Right lobe of liver (tissue), 6 donors: ENCODE measurements at regions not wholly inside any gene's neighbourhood (a gene's known extent, or its start where the extent isn't known, plus 50 kb on each side); places are given as distances from the start of the nearest gene placed in this dataset.

Experiments
- ATAC-seq, 4 donors: fragments of 200-7000 bp; cut with Tn5 transposase; one replicate each; pipeline ENCODE4 v1.9.1; 2020; ENCODE audit warnings: mild to moderate bottlenecking in 4 of 4, moderate library complexity in 4 of 4
- DNase-seq, 3 donors: peaks; one replicate each; pipeline ENCODE4 v3.0.0-alpha.2; 2020
- H3K27ac ChIP-seq, 3 donors: fragments of 200-600 bp; one replicate each; pipeline ENCODE4 v1.8.0; 2022
- H3K27me3 ChIP-seq, 2 donors: fragments of 200-600 bp; one replicate each; pipeline ENCODE4 v1.8.0; 2022
- H3K36me3 ChIP-seq, 4 donors: fragments of 200-600 bp; sonication (generic) in 1 of 4; one replicate each; pipeline versions ENCODE4 v1.5.1 to v1.8.0; 2017 to 2022; ENCODE audit warnings: control low read depth in 1 of 4
- H3K4me1 ChIP-seq, 4 donors: fragments of 200-600 bp; sonication (generic) in 1 of 4; one replicate each; pipeline versions ENCODE4 v1.5.1 to v1.8.0; 2017 to 2022; ENCODE audit warnings: control low read depth in 1 of 4
- H3K4me3 ChIP-seq, 3 donors: fragments of 200-600 bp; one replicate each; pipeline ENCODE4 v1.8.0; 2022
- H3K9me3 ChIP-seq, 4 donors: fragments of 200-600 bp; sonication (generic) in 1 of 4; one replicate each; pipeline versions ENCODE4 v1.5.1 to v1.8.0; 2017 to 2022; ENCODE audit warnings: control low read depth in 1 of 4
- POLR2A ChIP-seq: fragments of 450-650 bp; IDR thresholded peaks from one replicate; pipeline ENCODE4 v1.6.1; 2017; ENCODE audit warnings: antibody characterized with exemption, mild to moderate bottlenecking
- WGBS: methylation state at CpG from one replicate; pipeline ENCODE4 v1.1.6; 2018; ENCODE audit warnings: low coverage, low lambda C conversion rate; ENCODE audit not compliant: insufficient coverage; ENCODE audit errors: missing lambda C conversion rate; 5-methylcytosine and 5-hydroxymethylcytosine counted together
- intact Hi-C, 2 donors: fragments of 100-400 bp; cut with DNase I; formaldehyde crosslinking; loops; one replicate each; pipeline versions ENCODE4 v1.11.2 to v1.14.1; 2022
- TF ChIP-seq, protein P1 (sequence below), 4 donors: fragments of 200-600 bp in 3 of 4; fragments of 450-650 bp in 1 of 4; IDR thresholded peaks; one replicate each; pipeline versions ENCODE4 v1.5.1 to v1.8.0; 2016 to 2022; ENCODE audit warnings: antibody characterized with exemption in 4 of 4, mild to moderate bottlenecking in 2 of 4
- donor health status: DM: no; HTN: yes; CAD: no.
- donor health status: DM: no; HTN: no; CAD: no.
- donor health status: DM: no; HTN: no; CAD: no.
- donor health status: DM: no; HTN: yes; CAD: no.
- donor health status: DM: no; HTN: yes; CAD: no.

DNA sequence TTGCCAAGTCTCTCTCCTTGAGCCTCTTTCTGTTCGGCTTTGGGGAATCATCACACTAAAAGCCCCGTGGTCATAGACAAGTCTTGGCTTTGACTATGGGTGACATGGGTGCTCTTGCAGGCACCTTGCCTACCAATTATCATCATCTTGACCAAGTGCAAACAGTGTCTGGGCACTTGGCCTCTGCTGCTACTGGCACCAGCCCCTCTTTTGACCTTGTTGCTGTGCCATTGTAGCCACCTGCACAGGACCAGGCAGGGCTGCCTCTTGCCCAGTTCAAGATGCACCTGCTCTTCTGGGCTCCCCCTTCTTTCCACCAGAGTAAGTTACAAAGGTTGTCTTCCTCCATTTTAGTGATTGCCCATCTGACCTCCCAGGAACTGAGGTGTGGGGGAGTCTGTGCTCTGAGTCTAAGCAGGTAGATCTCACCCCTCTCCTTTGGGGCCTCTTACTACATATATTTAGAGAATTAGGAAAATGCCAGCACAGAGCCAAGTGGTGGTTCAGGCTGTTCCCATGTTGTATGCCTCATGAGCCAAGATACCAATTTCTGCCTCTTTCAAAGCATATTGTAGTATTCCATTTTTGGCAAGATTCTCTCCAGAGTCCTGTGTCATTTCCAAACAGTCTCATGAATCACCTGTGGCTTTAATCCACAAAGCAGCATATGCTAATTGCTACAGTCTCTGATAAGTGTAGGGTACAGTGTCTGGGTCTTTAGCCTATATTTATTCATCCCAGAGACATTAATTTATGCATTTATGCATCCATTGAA is 142.9 kb upstream of the DAP start:
- no peaks in the 10 kb centered on the region for H3K27me3 ChIP-seq
- no peak overlapping the region for H3K4me3 ChIP-seq
- WGBS: no CpG with 5 or more reads among the region's 2 CpGs
- intact Hi-C loops: no loop called here
- no peaks in the 10 kb centered on the region for H3K36me3 ChIP-seq
- H3K4me1 ChIP-seq: no peaks in the 10 kb centered on the region
- DNase-seq (no peak), ATAC-seq (no peak)
- H3K27ac ChIP-seq: no peak overlapping the region
- H3K9me3 ChIP-seq: no peaks in the 10 kb centered on the region
- no peak for TF ChIP-seq POLR2A
- TF ChIP-seq, protein P1, sequence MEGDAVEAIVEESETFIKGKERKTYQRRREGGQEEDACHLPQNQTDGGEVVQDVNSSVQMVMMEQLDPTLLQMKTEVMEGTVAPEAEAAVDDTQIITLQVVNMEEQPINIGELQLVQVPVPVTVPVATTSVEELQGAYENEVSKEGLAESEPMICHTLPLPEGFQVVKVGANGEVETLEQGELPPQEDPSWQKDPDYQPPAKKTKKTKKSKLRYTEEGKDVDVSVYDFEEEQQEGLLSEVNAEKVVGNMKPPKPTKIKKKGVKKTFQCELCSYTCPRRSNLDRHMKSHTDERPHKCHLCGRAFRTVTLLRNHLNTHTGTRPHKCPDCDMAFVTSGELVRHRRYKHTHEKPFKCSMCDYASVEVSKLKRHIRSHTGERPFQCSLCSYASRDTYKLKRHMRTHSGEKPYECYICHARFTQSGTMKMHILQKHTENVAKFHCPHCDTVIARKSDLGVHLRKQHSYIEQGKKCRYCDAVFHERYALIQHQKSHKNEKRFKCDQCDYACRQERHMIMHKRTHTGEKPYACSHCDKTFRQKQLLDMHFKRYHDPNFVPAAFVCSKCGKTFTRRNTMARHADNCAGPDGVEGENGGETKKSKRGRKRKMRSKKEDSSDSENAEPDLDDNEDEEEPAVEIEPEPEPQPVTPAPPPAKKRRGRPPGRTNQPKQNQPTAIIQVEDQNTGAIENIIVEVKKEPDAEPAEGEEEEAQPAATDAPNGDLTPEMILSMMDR (IDR thresholded peaks at IDR 0.05): no peak

DNA sequence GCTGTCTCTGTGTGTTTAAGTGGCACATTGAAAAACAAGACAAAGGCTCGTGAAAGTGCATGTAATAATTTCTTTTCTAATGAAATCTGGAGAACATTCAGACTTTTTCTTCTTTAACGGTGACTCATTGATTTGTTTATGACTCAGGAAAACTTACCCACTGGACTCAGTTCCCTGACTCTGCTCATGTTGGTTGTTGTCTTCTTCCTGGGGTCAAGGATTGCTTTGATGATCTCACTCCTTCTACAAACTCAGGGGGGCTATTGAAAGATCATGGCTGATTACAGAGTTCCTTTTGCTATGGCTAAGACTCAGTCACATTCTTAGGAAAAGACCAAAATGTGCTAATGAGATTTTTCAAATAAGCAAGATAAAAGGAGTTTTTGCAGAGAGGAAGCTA is 141.1 kb upstream of the DAP start:
- Histone ChIP-seq H3K27ac (no peak overlapping the region), H3K9me3 (no peaks in the 10 kb centered on the region), H3K36me3 (no peaks in the 10 kb centered on the region), H3K4me1 (no peaks in the 10 kb centered on the region), H3K27me3 (no peaks in the 10 kb centered on the region), H3K4me3 (no peak overlapping the region)
- ATAC-seq (no peak), DNase-seq (no peak)
- intact Hi-C loops: no loop called here
- no peak for TF ChIP-seq POLR2A
- TF ChIP-seq, protein P1 (IDR thresholded peaks at IDR 0.05): no peak
- WGBS: 22% methylated on average over 2 of the region's 2 CpGs

DNA sequence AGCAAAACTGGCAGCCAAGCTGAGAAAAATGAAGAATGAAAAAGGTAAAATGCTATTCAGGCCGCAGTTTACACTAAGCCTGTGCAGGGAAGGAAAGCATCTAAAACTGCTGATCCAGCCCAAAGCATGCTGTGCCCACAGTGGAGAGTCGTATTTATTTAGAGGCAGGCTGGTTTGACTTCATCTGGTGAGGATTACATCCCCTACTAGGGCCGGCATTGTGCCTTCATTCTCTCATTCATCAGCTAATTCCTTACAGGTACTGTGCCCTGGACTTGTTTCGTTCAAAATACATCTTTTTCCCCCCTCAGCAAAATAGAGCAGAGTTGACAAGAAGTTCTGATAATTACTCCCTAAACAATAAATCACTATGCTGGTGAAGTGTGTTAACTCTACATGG is 137.5 kb upstream of the DAP start:
- WGBS: 70% methylated on average over 3 of the region's 4 CpGs
- Histone ChIP-seq H3K4me1 (no peaks in the 10 kb centered on the region), H3K27me3 (no peaks in the 10 kb centered on the region), H3K27ac (no peak overlapping the region), H3K9me3 (no peaks in the 10 kb centered on the region), H3K36me3 (no peaks in the 10 kb centered on the region), H3K4me3 (no peak overlapping the region)
- intact Hi-C loops: no loop called here
- TF ChIP-seq POLR2A: no peak
- TF ChIP-seq, protein P1 (IDR thresholded peaks at IDR 0.05): no peak
- no peak for DNase-seq
- ATAC-seq: no peak

DNA sequence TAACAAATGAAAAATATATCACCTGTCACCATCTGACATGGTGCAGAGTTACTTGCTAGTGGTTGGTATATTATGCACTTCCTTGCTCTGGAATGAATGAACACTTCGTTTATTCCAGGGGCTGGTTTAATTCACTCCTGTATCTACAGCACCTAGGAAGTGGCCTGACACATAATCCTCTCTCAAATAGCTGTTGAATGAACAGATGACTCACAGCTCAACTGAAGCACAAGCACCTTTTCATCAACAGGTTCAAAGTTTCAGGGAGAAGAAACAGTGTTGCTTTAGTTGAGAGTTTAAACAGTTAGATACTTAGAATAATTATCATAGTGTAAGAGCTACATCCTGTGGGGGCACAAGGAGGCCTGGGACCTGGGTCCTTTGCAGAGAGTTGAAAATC is 135.0 kb upstream of the DAP start:
- H3K4me1 ChIP-seq: no peaks in the 10 kb centered on the region
- TF ChIP-seq, protein P1 (IDR thresholded peaks at IDR 0.05): no peak
- TF ChIP-seq POLR2A: no peak
- ATAC-seq (no peak), DNase-seq (no peak)
- WGBS: 43% methylated on average over 1 of the region's 1 CpG
- no peaks in the 10 kb centered on the region for H3K36me3 ChIP-seq
- intact Hi-C loops: no loop called here
- no peak overlapping the region for H3K27ac ChIP-seq
- H3K27me3 ChIP-seq: no peaks in the 10 kb centered on the region
- no peaks in the 10 kb centered on the region for H3K9me3 ChIP-seq
- H3K4me3 ChIP-seq: no peak overlapping the region
